Keratinocyte (primary cell): ENCODE measurements at regions not wholly inside any gene's neighbourhood (a gene's known extent, or its start where the extent isn't known, plus 50 kb on each side); places are given as distances from the start of the nearest gene placed in this dataset.

Experiments
- DNase-seq: peaks from one replicate; pipeline ENCODE4 v3.0.0-alpha.2; 2011; ENCODE audit warnings: low read depth, missing footprints, low spot score
- FAIRE-seq: peaks from 2 replicates; lab custom pipeline; 2011; peaks lifted over from hg19 to GRCh38; lab: Jason Lieb, UNC
- H2AFZ ChIP-seq: 2 replicates; pipeline ENCODE4 v1.6.0; 2012; ENCODE audit warnings: low read length, control low read depth, inconsistent platforms; ENCODE audit not compliant: control insufficient read depth
- H3K27ac ChIP-seq: 2 replicates; pipeline ENCODE4 v1.5.1; 2011; ENCODE audit warnings: low read length; ENCODE audit not compliant: control insufficient read depth, insufficient read depth
- H3K27me3 ChIP-seq: 3 replicates; pipeline ENCODE4 v1.6.0; 2011; ENCODE audit warnings: low read length; ENCODE audit not compliant: control insufficient read depth, insufficient read depth; ENCODE audit errors: extremely low read depth
- H3K36me3 ChIP-seq, 2 experiments: 2 replicates in 1 of 2; 3 replicates in 1 of 2; pipeline ENCODE4 v1.5.1; 2011; ENCODE audit warnings: low read length in 2 of 2, mild to moderate bottlenecking in 1 of 2; ENCODE audit not compliant: control insufficient read depth in 2 of 2, insufficient read depth in 2 of 2; ENCODE audit errors: extremely low read depth in 1 of 2
- H3K4me1 ChIP-seq: 3 replicates; pipeline ENCODE4 v1.5.1; 2011; ENCODE audit warnings: low read length; ENCODE audit not compliant: control insufficient read depth, insufficient read depth; ENCODE audit errors: extremely low read depth
- H3K4me2 ChIP-seq: 3 replicates; pipeline ENCODE4 v1.6.0; 2011; ENCODE audit warnings: low read depth, low read length; ENCODE audit not compliant: control insufficient read depth, insufficient read depth; ENCODE audit errors: extremely low read depth
- H3K4me3 ChIP-seq, 3 experiments: fragments of 200-600 bp in 1 of 3; sonication (generic) in 1 of 3; 2 replicates in 2 of 3; 3 replicates in 1 of 3; pipeline ENCODE4 v1.5.1; 2011 to 2016; ENCODE audit warnings: low read length in 3 of 3, mild to moderate bottlenecking in 3 of 3, control low read depth in 2 of 3, inconsistent platforms in 1 of 3, low read depth in 1 of 3, mixed read lengths in 1 of 3, mixed run types in 1 of 3, moderate library complexity in 1 of 3; ENCODE audit not compliant: control insufficient read depth in 2 of 3, insufficient read depth in 2 of 3; ENCODE audit errors: extremely low read depth in 1 of 3
- H3K79me2 ChIP-seq: 2 replicates; pipeline ENCODE4 v1.6.0; 2012; ENCODE audit warnings: low read length; ENCODE audit not compliant: control insufficient read depth, insufficient read depth
- H3K9ac ChIP-seq: 3 replicates; pipeline ENCODE4 v1.6.0; 2011; ENCODE audit warnings: low read length; ENCODE audit not compliant: control insufficient read depth, insufficient read depth; ENCODE audit errors: extremely low read depth
- H3K9me1 ChIP-seq: 3 replicates; pipeline ENCODE4 v1.6.0; 2011; ENCODE audit warnings: low read length; ENCODE audit not compliant: control insufficient read depth, insufficient read depth; ENCODE audit errors: extremely low read depth
- H3K9me3 ChIP-seq: 2 replicates; pipeline ENCODE4 v1.5.1; 2012; ENCODE audit warnings: low read depth, low read length; ENCODE audit not compliant: control insufficient read depth
- H4K20me1 ChIP-seq: 3 replicates; pipeline ENCODE4 v1.6.0; 2011; ENCODE audit warnings: low read length; ENCODE audit not compliant: control insufficient read depth, insufficient read depth; ENCODE audit errors: extremely low read depth
- EZH2 ChIP-seq: IDR thresholded peaks from one replicate; pipeline ENCODE4 v1.6.1; 2012; ENCODE audit warnings: inconsistent platforms, mild to moderate bottlenecking, low read length, moderate library complexity
- dilution Hi-C: fragments of 300-500 bp; cut with MboI; formaldehyde crosslinking; loops from one replicate; pipeline ENCODE4 v1.7.0; 2020; ENCODE audit warnings: low sequenced_read_pairs; ENCODE audit not compliant: extremely low pct_ligation_motif_present
- TF ChIP-seq, protein P1 (sequence below), 3 experiments: IDR thresholded peaks in 1 of 3; conservative IDR thresholded peaks in 1 of 3; optimal IDR thresholded peaks in 1 of 3; 2 replicates in 2 of 3; 3 replicates in 1 of 3; pipeline versions ENCODE3 to v1.5.1; 2011; ENCODE audit warnings: low read length in 3 of 3, mild to moderate bottlenecking in 3 of 3, moderate library complexity in 2 of 3, control low read depth in 1 of 3, inconsistent platforms in 1 of 3; ENCODE audit not compliant: insufficient read depth in 2 of 3; ENCODE audit errors: extremely low read depth in 1 of 3

DNA sequence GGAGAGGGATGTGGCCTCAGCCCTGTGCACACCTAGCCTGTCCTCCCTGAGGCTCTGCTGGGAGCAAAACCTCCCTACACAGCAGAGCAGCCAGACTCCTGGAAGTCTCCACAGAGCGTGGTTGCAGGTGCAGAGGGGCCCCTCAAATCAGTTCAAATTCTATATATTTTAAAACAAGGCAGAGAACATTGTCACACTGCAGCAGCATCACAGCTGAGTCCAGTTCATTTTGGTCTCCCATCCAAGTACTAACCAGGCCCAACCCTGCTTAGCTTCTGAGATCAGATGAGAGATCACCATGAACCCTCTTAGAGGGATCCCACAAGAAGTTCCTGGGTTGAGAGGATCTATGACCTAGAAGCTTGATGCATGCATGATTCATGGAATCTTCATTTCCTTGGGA, 331.0 kb upstream of the RGMA start:
- FAIRE-seq (no peak), DNase-seq (peak; percentile 13)
- H3K27ac ChIP-seq = no peak overlapping the region
- H3K9me1 ChIP-seq = no peaks in the 10 kb centered on the region
- no peak overlapping the region for H3K9ac ChIP-seq
- H2AFZ ChIP-seq = no peak overlapping the region
- no peaks in the 10 kb centered on the region for H3K4me1 ChIP-seq
- no peaks in the 10 kb centered on the region for H3K79me2 ChIP-seq
- dilution Hi-C loops = no loop called here
- no peaks in the 10 kb centered on the region for H4K20me1 ChIP-seq
- H3K27me3 ChIP-seq = no peaks in the 10 kb centered on the region
- H3K4me2 ChIP-seq = no peak overlapping the region
- no peaks in the 10 kb centered on the region for H3K36me3 ChIP-seq
- no peaks in the 10 kb centered on the region for H3K9me3 ChIP-seq
- H3K4me3 ChIP-seq = no peak overlapping the region
- no peak for TF ChIP-seq EZH2

DNA sequence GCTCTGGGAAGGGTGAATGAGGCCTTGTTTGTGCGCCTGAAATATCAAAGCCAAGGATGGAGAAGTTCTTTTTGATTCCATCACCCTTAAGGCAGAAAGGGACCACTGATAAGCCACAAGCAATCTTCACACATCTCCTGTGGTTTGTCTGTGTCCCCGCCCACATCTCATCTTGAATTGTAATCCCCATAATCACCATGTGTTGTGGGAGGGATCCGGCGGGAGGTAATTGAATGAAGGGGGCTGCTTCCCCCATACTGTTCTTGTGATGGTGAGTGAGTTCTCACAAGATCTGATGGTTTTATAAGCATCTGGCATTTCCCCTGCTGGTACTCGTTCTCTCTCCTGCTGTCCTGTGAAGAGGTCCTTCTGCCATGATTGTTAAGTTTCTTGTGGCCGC, 329.6 kb upstream of the RGMA start:
- Histone ChIP-seq H3K36me3 (no peaks in the 10 kb centered on the region), H3K79me2 (no peaks in the 10 kb centered on the region), H3K4me2 (no peak overlapping the region), H3K4me1 (peaks cover 4% of the 10 kb centered on the region), H3K9ac (no peak overlapping the region), H3K27me3 (no peaks in the 10 kb centered on the region), H3K4me3 (no peak overlapping the region), H2AFZ (no peak overlapping the region), H3K27ac (no peak overlapping the region), H3K9me3 (no peaks in the 10 kb centered on the region), H3K9me1 (no peaks in the 10 kb centered on the region), H4K20me1 (no peaks in the 10 kb centered on the region)
- no peak for TF ChIP-seq EZH2
- TF ChIP-seq, protein P1, sequence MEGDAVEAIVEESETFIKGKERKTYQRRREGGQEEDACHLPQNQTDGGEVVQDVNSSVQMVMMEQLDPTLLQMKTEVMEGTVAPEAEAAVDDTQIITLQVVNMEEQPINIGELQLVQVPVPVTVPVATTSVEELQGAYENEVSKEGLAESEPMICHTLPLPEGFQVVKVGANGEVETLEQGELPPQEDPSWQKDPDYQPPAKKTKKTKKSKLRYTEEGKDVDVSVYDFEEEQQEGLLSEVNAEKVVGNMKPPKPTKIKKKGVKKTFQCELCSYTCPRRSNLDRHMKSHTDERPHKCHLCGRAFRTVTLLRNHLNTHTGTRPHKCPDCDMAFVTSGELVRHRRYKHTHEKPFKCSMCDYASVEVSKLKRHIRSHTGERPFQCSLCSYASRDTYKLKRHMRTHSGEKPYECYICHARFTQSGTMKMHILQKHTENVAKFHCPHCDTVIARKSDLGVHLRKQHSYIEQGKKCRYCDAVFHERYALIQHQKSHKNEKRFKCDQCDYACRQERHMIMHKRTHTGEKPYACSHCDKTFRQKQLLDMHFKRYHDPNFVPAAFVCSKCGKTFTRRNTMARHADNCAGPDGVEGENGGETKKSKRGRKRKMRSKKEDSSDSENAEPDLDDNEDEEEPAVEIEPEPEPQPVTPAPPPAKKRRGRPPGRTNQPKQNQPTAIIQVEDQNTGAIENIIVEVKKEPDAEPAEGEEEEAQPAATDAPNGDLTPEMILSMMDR (optimal IDR thresholded peaks at IDR 0.05 in 1 of 3, IDR thresholded peaks at IDR 0.05 in 1 of 3, conservative IDR thresholded peaks at IDR 0.05 in 1 of 3; ENCODE audit: extremely low read depth in 1 of 3, insufficient read depth in 2 of 3, low read length in 3 of 3) = no peak
- dilution Hi-C loops = no loop called here
- DNase-seq (no peak), FAIRE-seq (no peak)

DNA sequence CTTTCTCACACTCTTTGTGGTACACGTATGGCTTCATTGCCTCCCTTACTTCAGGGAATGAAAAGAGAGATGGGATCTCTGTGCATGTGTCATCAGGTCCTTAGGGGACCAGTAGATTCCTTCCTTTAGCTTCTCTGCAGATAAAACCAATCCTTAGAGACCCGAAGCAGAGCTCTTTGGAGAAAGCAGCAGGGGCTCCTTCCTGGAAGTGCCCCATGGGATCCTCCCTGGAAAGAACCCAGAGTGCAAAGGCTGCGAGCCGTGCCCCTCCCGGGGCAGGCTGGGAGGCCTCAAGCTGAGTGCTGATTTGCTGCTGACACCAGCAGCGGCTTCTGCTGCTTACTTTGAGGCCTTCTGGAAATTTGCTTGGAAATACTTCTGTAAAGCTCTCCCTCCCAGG, 328.6 kb upstream of the RGMA start:
- H4K20me1 ChIP-seq = no peaks in the 10 kb centered on the region
- no peak overlapping the region for H3K4me3 ChIP-seq
- H3K27me3 ChIP-seq = no peaks in the 10 kb centered on the region
- H3K4me2 ChIP-seq = no peak overlapping the region
- no peaks in the 10 kb centered on the region for H3K9me3 ChIP-seq
- no peak overlapping the region for H2AFZ ChIP-seq
- no peak overlapping the region for H3K27ac ChIP-seq
- H3K4me1 ChIP-seq = peaks cover 4% of the 10 kb centered on the region
- dilution Hi-C loops = no loop called here
- FAIRE-seq = no peak
- no peak for DNase-seq
- H3K9me1 ChIP-seq = no peaks in the 10 kb centered on the region
- H3K79me2 ChIP-seq = no peaks in the 10 kb centered on the region
- no peak for TF ChIP-seq EZH2
- TF ChIP-seq, protein P1 (optimal IDR thresholded peaks at IDR 0.05 in 1 of 3, IDR thresholded peaks at IDR 0.05 in 1 of 3, conservative IDR thresholded peaks at IDR 0.05 in 1 of 3; ENCODE audit: extremely low read depth in 1 of 3, insufficient read depth in 2 of 3, low read length in 3 of 3) = no peak
- no peak overlapping the region for H3K9ac ChIP-seq
- H3K36me3 ChIP-seq = no peaks in the 10 kb centered on the region
